Choroid plexus epithelial cell (primary cell): ENCODE measurements at regions not wholly inside any gene's neighbourhood (a gene's known extent, or its start where the extent isn't known, plus 50 kb on each side); places are given as distances from the start of the nearest gene placed in this dataset.

Source experiments
- DNase-seq: peaks from one replicate; pipeline ENCODE4 v3.0.0-alpha.2; 2010; ENCODE audit warnings: low read depth
- H3K4me3 ChIP-seq: 2 replicates; pipeline ENCODE4 v1.5.1; 2011; ENCODE audit warnings: low read depth, mild to moderate bottlenecking, control low read depth, low read length, moderate library complexity
- CTCF ChIP-seq: conservative IDR thresholded peaks from 2 replicates; pipeline ENCODE4 v1.5.1; 2011; ENCODE audit warnings: low read depth, mild to moderate bottlenecking, control low read depth, inconsistent platforms, low read length, moderate library complexity

- peak; percentile 62 for TF ChIP-seq CTCF
- no peak overlapping the region for H3K4me3 ChIP-seq
- DNase-seq: peak; percentile 79
Measured at GRCh38 chr13:64471916-64472315, 2758.2 kb downstream of the PCDH9 start.

DNA sequence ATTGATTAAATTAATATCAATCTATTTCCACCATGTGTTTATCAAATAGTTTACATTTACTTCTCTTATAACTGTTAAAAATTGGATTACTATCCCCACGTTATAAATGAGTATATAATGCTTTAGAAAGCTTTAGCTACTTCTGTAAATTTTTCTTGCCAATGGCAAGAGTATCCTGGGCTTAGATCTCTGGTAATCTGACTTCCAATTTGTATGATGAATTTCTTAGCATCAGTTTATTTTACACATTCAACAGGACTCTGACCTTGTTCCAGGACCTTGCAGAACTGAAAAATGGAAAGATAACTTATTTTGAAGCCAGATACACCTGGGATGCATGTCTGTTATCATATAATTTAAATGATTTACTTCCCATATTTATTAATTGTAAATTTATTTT is 2759.4 kb downstream of the PCDH9 start:
- no peak for TF ChIP-seq CTCF
- DNase-seq: no peak
- no peak overlapping the region for H3K4me3 ChIP-seq

DNA sequence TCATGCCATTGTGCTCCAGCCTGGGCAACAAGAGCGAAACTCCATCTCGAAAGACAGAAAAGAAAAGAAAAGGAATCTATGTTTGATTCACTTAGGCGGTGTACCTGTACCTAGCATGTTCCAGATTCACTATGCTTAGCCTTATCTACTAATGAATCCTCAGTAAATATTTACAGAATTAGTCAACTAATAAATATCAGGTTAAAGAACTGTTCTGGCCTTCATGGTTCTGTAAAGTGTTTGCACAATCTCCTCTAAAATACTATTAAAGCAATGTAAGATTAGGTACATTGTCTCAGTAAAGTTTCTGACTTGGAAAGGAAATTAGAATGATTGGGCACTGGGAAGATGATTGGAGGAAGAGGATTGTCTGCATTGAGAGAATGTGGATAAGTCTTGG is 2770.4 kb downstream of the PCDH9 start:
- H3K4me3 ChIP-seq: no peak overlapping the region
- TF ChIP-seq CTCF: no peak
- DNase-seq: no peak

GRCh38 chr13:64457976-64458375 is 2772.2 kb downstream of the PCDH9 start:
- H3K4me3 ChIP-seq: no peak overlapping the region
- DNase-seq: peak; percentile 72
- no peak for TF ChIP-seq CTCF

- DNase-seq: no peak
- H3K4me3 ChIP-seq: no peak overlapping the region
- no peak for TF ChIP-seq CTCF
Measured at GRCh38 chr13:64455124-64455523, 2775.0 kb downstream of the PCDH9 start.

DNA sequence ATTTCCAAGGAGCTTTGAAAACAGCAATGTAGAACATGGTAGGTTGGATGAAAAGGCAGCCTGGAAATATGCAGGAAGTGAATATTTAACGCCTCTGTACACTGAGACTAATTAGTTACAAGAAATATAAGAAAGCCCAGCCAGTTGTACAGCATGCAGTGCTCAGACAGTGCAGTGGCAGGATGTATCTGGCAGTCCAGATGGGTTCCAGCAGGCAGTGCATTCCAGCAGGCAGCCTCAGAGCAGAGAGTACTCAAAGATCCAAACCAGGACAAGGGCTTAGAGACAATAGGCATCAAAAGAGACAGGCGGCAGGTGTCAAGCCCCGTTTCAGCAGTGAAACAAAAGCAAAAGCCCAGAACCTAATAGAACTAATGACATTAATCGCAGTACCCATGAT is 2776.3 kb downstream of the PCDH9 start:
- H3K4me3 ChIP-seq: no peak overlapping the region
- no peak for TF ChIP-seq CTCF
- DNase-seq: peak; percentile 30

DNA sequence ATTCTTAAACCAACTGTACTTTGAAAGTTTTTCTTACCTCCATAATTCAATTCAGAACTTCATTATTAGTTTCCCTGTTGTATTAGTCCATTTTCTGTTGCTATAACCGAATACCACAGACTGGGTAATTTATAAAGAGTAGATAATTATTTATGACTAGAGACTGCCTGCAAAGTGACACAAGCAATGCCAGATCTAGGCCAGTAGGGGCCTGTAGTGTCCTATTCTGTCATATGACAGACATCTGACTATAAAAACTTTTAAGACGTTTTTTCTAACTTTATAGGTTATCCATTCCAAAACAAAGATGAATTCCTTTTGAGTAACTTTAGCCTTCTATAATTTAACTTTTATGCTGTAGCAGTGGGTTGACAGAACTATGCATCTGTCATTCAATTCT is 2783.8 kb downstream of the PCDH9 start:
- TF ChIP-seq CTCF: peak; percentile 78
- peak; percentile 65 for DNase-seq
- no peak overlapping the region for H3K4me3 ChIP-seq
